ENCODE measurements at regions not wholly inside any gene's neighbourhood (a gene's known extent, or its start where the extent isn't known, plus 50 kb on each side); places are given as distances from the start of the nearest gene placed in this dataset.

DNA sequence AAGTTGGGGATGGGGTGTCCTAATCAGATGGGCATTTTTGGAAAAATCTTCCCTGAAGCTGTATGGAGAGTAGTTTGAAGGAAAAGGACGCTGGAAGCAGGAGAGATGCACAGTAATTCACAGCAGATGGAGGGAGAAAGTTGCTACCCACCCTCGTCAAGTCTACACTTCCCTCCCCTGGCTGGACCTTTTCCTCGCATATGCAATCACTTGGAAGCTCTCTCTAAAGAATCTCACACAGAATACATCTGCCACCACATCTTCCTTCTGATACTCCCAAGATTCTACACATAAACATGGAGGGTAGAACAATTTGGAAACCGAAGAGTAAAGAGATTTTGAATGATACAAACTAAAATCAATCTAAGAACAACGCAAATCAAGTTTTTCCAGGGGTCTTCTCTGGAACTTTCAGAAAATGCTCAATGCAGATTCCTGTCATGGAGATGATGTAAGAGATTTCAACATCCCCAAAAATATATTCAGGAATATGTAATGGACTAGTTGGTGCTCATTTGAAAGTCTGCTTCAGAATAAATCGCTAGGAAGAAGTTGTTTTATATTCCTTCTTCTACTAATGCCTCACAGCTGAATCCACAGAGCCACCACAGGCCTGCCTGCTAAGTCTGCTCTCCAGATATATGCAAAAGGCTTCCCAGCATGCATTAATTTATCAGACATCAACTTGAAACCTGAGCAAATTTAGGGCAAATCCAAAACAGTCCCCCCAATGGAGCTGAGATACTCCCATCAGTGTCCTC, 291.5 kb downstream of the LRATD1 start:
- TF ChIP-seq, protein P1, sequence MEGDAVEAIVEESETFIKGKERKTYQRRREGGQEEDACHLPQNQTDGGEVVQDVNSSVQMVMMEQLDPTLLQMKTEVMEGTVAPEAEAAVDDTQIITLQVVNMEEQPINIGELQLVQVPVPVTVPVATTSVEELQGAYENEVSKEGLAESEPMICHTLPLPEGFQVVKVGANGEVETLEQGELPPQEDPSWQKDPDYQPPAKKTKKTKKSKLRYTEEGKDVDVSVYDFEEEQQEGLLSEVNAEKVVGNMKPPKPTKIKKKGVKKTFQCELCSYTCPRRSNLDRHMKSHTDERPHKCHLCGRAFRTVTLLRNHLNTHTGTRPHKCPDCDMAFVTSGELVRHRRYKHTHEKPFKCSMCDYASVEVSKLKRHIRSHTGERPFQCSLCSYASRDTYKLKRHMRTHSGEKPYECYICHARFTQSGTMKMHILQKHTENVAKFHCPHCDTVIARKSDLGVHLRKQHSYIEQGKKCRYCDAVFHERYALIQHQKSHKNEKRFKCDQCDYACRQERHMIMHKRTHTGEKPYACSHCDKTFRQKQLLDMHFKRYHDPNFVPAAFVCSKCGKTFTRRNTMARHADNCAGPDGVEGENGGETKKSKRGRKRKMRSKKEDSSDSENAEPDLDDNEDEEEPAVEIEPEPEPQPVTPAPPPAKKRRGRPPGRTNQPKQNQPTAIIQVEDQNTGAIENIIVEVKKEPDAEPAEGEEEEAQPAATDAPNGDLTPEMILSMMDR (IDR thresholded peaks at IDR 0.05; ENCODE audit: low read depth, low read length, poor library complexity, severe bottlenecking): no peak
- no peak for TF ChIP-seq EZH2phosphoT487 (IDR thresholded peaks at IDR 0.05; ENCODE audit: borderline replicate concordance, low read length)

All from DOHH2 (cell line).